Mesendoderm (in vitro differentiated cells): ENCODE measurements at regions not wholly inside any gene's neighbourhood (a gene's known extent, or its start where the extent isn't known, plus 50 kb on each side); places are given as distances from the start of the nearest gene placed in this dataset.

Experiments used
- DNase-seq: peaks from one replicate; pipeline ENCODE4 v3.0.0; 2013
- H2AK5ac ChIP-seq: 2 replicates; pipeline ENCODE4 v1.6.1; 2013; ENCODE audit warnings: low read length, inconsistent platforms
- H2BK120ac ChIP-seq: 2 replicates; pipeline ENCODE4 v1.6.1; 2013; ENCODE audit warnings: low read depth, mild to moderate bottlenecking, low read length, moderate library complexity, mixed read lengths
- H2BK15ac ChIP-seq: replicated peaks from 2 replicates; pipeline ENCODE4 v1.6.1; 2013; ENCODE audit warnings: low read depth, mild to moderate bottlenecking, moderate library complexity
- H2BK5ac ChIP-seq: 2 replicates; pipeline ENCODE4 v1.6.1; 2013; ENCODE audit warnings: low read length, inconsistent platforms
- H3K18ac ChIP-seq: 2 replicates; pipeline ENCODE4 v1.6.1; 2013; ENCODE audit warnings: mild to moderate bottlenecking, low read length, mixed read lengths
- H3K23ac ChIP-seq: one replicate; pipeline ENCODE4 v1.6.1; 2013; ENCODE audit warnings: low read length
- H3K27ac ChIP-seq: 2 replicates; pipeline ENCODE4 v1.5.1; 2013; ENCODE audit warnings: low read depth, mild to moderate bottlenecking, inconsistent platforms, low read length, moderate library complexity
- H3K27me3 ChIP-seq: 2 replicates; pipeline ENCODE4 v1.6.1; 2013; ENCODE audit warnings: low read length, control low read depth, mild to moderate bottlenecking, inconsistent platforms; ENCODE audit not compliant: insufficient read depth, poor library complexity
- H3K36me3 ChIP-seq: 2 replicates; pipeline ENCODE4 v1.6.1; 2013; ENCODE audit warnings: low read length, inconsistent platforms; ENCODE audit not compliant: control insufficient read depth, insufficient read depth
- H3K4ac ChIP-seq: one replicate; pipeline ENCODE4 v1.6.1; 2013; ENCODE audit warnings: low read depth, mild to moderate bottlenecking, low read length, moderate library complexity
- H3K4me1 ChIP-seq: 2 replicates; pipeline ENCODE4 v1.6.1; 2013; ENCODE audit warnings: low read depth, low read length, inconsistent platforms; ENCODE audit not compliant: control insufficient read depth
- H3K4me2 ChIP-seq: 2 replicates; pipeline ENCODE4 v1.6.1; 2013; ENCODE audit warnings: low read length
- H3K4me3 ChIP-seq: 2 replicates; pipeline ENCODE4 v1.5.1; 2013; ENCODE audit warnings: mild to moderate bottlenecking, low read length
- H3K56ac ChIP-seq: one replicate; pipeline ENCODE4 v1.6.1; 2013; ENCODE audit warnings: low read length
- H3K79me1 ChIP-seq: 2 replicates; pipeline ENCODE4 v1.6.1; 2013; ENCODE audit warnings: low read length, inconsistent platforms
- H3K79me2 ChIP-seq: 2 replicates; pipeline ENCODE4 v1.6.1; 2013; ENCODE audit warnings: mild to moderate bottlenecking, low read length; ENCODE audit not compliant: control insufficient read depth, insufficient read depth
- H3K9ac ChIP-seq: 2 replicates; pipeline ENCODE4 v1.6.1; 2013; ENCODE audit warnings: low read length, inconsistent platforms
- H4K5ac ChIP-seq: one replicate; pipeline ENCODE4 v1.6.1; 2013; ENCODE audit warnings: low read length
- H4K8ac ChIP-seq: one replicate; pipeline ENCODE4 v1.6.1; 2013; ENCODE audit warnings: low read depth, mild to moderate bottlenecking, control low read depth, low read length, moderate library complexity
- WGBS: extraction: QIAGEN DNeasy Blood & Tissue Kit; methylation state at CpG from one replicate; pipeline ENCODE4 v1.1.7; 2013; ENCODE audit warnings: low lambda C conversion rate, missing lambda C conversion rate; ENCODE audit not compliant: insufficient coverage; ENCODE audit errors: extremely low coverage; 5-methylcytosine and 5-hydroxymethylcytosine counted together

DNA sequence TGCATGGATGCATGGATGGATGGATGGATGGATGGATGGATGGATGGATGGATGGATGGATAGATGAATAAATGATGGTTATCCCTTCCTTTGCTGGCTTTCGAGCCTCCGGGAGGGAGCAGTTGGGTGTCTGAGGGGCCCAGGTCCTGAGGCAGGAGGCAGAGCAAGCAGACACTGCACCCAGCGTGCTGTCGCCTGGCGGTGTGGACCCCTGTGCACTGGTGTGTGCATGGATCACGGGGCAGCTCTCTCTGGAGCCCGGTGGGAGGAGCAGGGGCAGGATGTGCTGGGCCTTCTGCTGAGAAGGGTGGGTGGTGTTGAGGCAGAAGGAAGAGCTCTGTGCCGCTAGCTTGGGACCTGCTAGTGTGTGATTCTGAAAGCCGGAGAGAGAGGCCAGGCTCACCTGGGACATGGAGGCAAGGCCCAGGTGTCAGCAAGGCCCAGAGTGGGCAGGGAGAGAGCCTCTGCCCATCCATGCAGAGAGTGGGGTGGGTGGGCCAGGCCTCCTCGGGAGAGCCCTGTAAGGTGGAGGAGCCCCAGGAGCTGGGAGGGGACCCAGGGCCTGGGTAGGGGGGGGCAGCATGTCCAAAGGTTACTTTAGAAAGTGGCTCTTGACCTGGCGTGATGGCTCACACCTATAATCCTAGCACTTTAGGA, 254.4 kb downstream of the BRD1 start:
- Histone ChIP-seq H3K4me3 (no peak overlapping the region), H2BK15ac (no peak overlapping the region), H4K5ac (no peak overlapping the region), H3K4me2 (no peak overlapping the region), H3K56ac (no peak overlapping the region), H4K8ac (no peak overlapping the region), H3K36me3 (no peaks in the 10 kb centered on the region), H3K27ac (no peak overlapping the region), H3K27me3 (no peaks in the 10 kb centered on the region), H3K9ac (no peak overlapping the region), H3K4me1 (no peaks in the 10 kb centered on the region), H3K23ac (no peak overlapping the region), H2BK120ac (no peak overlapping the region), H3K79me1 (no peaks in the 10 kb centered on the region), H3K18ac (no peak overlapping the region), H2AK5ac (no peak overlapping the region), H3K4ac (no peak overlapping the region), H3K79me2 (no peaks in the 10 kb centered on the region), H2BK5ac (no peak overlapping the region)
- no peak for DNase-seq
- WGBS, result no CpG with 5 or more reads among the region's 11 CpGs

DNA sequence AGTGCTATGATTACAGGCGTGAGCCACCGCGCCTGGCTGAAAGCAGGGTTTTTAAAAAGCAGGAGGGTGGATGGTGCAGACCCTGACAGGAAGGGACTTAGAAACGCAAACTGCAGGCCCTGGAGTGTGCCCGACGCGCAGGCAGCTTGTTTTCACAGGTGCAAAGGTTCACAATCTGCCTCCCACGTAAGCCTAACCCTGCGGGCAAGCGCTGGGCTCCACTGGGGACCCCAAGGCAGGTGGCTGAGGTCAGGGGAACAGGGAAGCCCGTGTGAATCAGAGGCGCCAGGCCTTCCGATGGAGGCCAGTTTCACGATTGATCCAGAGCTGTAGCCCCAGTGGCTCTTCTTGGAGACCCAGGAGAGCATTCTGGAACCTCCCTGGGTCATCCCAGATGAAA, 256.3 kb downstream of the BRD1 start:
- no CpG with 5 or more reads among the region's 14 CpGs for WGBS
- no peak for DNase-seq
- H3K79me1 ChIP-seq, result no peaks in the 10 kb centered on the region

DNA sequence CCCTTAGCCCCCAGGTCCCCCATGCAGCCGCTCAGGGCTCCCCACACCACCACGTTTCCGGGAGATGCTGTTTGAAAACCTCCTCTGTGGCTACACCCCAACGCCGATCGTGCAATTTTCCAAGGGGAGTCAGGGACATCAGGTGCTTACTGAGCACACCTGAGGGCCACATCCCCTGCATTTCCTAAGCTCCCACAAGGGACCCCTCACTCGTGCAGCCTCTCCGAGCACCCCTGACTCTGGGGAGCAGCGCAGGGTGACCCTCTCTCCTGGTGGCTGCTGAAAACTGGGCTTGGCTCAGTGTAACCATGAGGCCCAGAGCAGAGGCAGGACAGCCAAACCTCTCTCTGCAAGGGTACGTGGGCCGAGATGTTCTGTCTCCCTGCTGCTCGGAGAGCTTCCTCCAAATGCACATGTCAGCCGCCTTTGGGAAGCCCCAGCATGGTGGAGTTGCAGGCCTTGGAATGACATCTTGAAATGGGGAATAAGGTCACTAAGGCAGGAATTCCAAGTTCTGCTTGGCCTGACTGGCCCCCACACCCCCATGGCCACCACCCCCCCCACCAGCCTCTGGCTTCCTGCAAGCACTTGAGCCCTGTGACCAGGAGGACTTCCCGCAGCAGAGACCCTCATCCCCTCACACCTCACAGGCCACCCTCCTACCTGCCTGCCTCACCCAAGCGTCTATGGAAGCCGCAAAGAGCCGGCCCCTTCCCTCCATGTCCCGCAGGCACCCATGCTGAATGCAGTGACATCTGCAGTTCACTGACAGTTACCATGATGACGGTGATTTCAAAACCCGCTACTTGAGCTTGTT, 257.4 kb downstream of the BRD1 start:
- Histone ChIP-seq H3K36me3 (no peaks in the 10 kb centered on the region), H4K5ac (no peak overlapping the region), H3K27me3 (no peaks in the 10 kb centered on the region), H2BK120ac (no peak overlapping the region), H3K56ac (no peak overlapping the region), H3K4me2 (no peak overlapping the region), H4K8ac (no peak overlapping the region), H2BK15ac (no peak overlapping the region), H3K18ac (no peak overlapping the region), H3K79me1 (no peaks in the 10 kb centered on the region), H3K4ac (no peak overlapping the region), H3K4me1 (no peaks in the 10 kb centered on the region), H3K27ac (no peak overlapping the region), H3K9ac (no peak overlapping the region), H3K4me3 (no peak overlapping the region), H2BK5ac (no peak overlapping the region), H3K79me2 (no peaks in the 10 kb centered on the region), H2AK5ac (no peak overlapping the region), H3K23ac (no peak overlapping the region)
- DNase-seq, result no peak
- WGBS, result no CpG with 5 or more reads among the region's 20 CpGs

More for the DNA sequence above, 256.3 kb downstream of the BRD1 start:
- Histone ChIP-seq H4K8ac (no peak overlapping the region), H3K27me3 (no peaks in the 10 kb centered on the region), H3K4me2 (no peak overlapping the region), H3K9ac (no peak overlapping the region), H2BK120ac (no peak overlapping the region), H3K18ac (no peak overlapping the region), H3K23ac (no peak overlapping the region), H3K79me2 (no peaks in the 10 kb centered on the region), H3K4me3 (no peak overlapping the region), H2BK5ac (no peak overlapping the region), H4K5ac (no peak overlapping the region), H3K4me1 (no peaks in the 10 kb centered on the region), H3K36me3 (no peaks in the 10 kb centered on the region), H3K27ac (no peak overlapping the region), H3K56ac (no peak overlapping the region), H2BK15ac (no peak overlapping the region), H2AK5ac (no peak overlapping the region), H3K4ac (no peak overlapping the region)

- no peak overlapping the region for H3K56ac ChIP-seq
- H3K36me3 ChIP-seq, result no peaks in the 10 kb centered on the region
- no peak overlapping the region for H3K4ac ChIP-seq
- no peak overlapping the region for H4K5ac ChIP-seq
- H2BK15ac ChIP-seq, result no peak overlapping the region
- H3K4me1 ChIP-seq, result no peaks in the 10 kb centered on the region
- no peaks in the 10 kb centered on the region for H3K27me3 ChIP-seq
- no peak overlapping the region for H3K23ac ChIP-seq
- no peak overlapping the region for H2AK5ac ChIP-seq
- DNase-seq, result no peak
- H3K4me2 ChIP-seq, result no peak overlapping the region
- H3K9ac ChIP-seq, result no peak overlapping the region
- no peak overlapping the region for H3K27ac ChIP-seq
- no peaks in the 10 kb centered on the region for H3K79me1 ChIP-seq
- no peak overlapping the region for H2BK120ac ChIP-seq
- no peak overlapping the region for H4K8ac ChIP-seq
- H3K18ac ChIP-seq, result no peak overlapping the region
- WGBS, result no CpG with 5 or more reads among the region's 37 CpGs
- H2BK5ac ChIP-seq, result no peak overlapping the region
- no peaks in the 10 kb centered on the region for H3K79me2 ChIP-seq
- no peak overlapping the region for H3K4me3 ChIP-seq
Measured at GRCh38 chr22:49569286-49570031, 258.2 kb downstream of the BRD1 start.

- H3K27me3 ChIP-seq, result no peaks in the 10 kb centered on the region
- no peaks in the 10 kb centered on the region for H3K36me3 ChIP-seq
- no CpG with 5 or more reads among the region's 14 CpGs for WGBS
- H4K8ac ChIP-seq, result no peak overlapping the region
- H3K23ac ChIP-seq, result no peak overlapping the region
- no peak overlapping the region for H3K4me2 ChIP-seq
- H2AK5ac ChIP-seq, result no peak overlapping the region
- no peak overlapping the region for H2BK120ac ChIP-seq
- H3K27ac ChIP-seq, result no peak overlapping the region
- no peak overlapping the region for H3K56ac ChIP-seq
- no peaks in the 10 kb centered on the region for H3K4me1 ChIP-seq
- H3K4me3 ChIP-seq, result no peak overlapping the region
- no peaks in the 10 kb centered on the region for H3K79me1 ChIP-seq
- H3K9ac ChIP-seq, result no peak overlapping the region
- DNase-seq, result no peak
- H2BK15ac ChIP-seq, result no peak overlapping the region
- no peak overlapping the region for H2BK5ac ChIP-seq
- H4K5ac ChIP-seq, result no peak overlapping the region
- no peak overlapping the region for H3K18ac ChIP-seq
- no peaks in the 10 kb centered on the region for H3K79me2 ChIP-seq
- H3K4ac ChIP-seq, result no peak overlapping the region
Measured at GRCh38 chr22:49568751-49569285, 258.9 kb downstream of the BRD1 start.
